ENCODE measurements at regions not wholly inside any gene's neighbourhood (a gene's known extent, or its start where the extent isn't known, plus 50 kb on each side); places are given as distances from the start of the nearest gene placed in this dataset.

DNA sequence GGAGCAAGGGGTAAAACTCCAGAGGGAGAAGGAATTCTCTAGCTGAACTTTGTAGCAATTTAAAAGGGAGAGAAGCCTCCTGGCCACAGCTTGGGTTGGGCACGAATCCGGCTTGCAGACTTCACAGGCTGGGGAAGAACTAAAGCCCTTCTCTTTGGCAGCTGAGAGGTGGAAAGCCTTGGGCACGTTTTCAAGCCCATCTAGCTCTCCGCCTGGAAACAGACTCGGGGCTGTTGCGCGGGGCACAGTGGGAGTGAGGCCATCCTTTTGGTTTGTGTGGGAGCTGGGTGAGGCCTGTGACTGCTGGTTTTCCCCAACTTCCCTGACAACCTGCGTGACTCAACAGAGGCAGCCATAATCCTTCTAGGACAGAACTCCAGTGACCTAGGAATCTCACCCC, 295.7 kb upstream of the ROBO1 start:
- H3K27me3 ChIP-seq: no peaks in the 10 kb centered on the region
- TF ChIP-seq, protein P1, sequence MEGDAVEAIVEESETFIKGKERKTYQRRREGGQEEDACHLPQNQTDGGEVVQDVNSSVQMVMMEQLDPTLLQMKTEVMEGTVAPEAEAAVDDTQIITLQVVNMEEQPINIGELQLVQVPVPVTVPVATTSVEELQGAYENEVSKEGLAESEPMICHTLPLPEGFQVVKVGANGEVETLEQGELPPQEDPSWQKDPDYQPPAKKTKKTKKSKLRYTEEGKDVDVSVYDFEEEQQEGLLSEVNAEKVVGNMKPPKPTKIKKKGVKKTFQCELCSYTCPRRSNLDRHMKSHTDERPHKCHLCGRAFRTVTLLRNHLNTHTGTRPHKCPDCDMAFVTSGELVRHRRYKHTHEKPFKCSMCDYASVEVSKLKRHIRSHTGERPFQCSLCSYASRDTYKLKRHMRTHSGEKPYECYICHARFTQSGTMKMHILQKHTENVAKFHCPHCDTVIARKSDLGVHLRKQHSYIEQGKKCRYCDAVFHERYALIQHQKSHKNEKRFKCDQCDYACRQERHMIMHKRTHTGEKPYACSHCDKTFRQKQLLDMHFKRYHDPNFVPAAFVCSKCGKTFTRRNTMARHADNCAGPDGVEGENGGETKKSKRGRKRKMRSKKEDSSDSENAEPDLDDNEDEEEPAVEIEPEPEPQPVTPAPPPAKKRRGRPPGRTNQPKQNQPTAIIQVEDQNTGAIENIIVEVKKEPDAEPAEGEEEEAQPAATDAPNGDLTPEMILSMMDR (IDR thresholded peaks at IDR 0.05): no peak
- no peak overlapping the region for H3K4me3 ChIP-seq
- intact Hi-C loops (cut with DNase I): no loop called here
- H3K4me1 ChIP-seq: no peaks in the 10 kb centered on the region
- no peak overlapping the region for H3K27ac ChIP-seq
- ATAC-seq (no peak), DNase-seq (no peak)
- H3K9me3 ChIP-seq: no peaks in the 10 kb centered on the region
- H3K36me3 ChIP-seq: no peaks in the 10 kb centered on the region

DNA sequence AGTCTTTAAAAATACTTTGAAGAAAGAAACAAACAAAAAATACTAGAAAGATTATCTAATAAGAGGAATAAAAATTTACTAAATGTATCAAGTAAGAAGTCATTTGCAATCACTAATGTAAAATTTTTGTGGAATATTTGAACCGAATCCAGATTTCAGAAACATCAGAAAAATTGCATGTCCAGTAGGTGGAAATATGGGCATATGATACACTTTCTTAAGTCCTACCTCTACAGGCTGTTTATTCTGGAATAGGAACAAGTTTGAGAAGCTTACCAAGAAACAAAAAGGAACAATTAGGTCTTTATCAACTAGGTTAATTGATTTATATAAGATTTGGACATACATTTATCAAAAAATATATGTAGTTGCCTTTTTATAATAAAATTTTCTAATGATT, 292.9 kb upstream of the ROBO1 start:
- DNase-seq (no peak), ATAC-seq (no peak)
- intact Hi-C loops (cut with DNase I): no loop called here
- Histone ChIP-seq H3K36me3 (no peaks in the 10 kb centered on the region), H3K4me3 (no peak overlapping the region), H3K27ac (no peak overlapping the region), H3K9me3 (no peaks in the 10 kb centered on the region), H3K4me1 (no peaks in the 10 kb centered on the region), H3K27me3 (no peaks in the 10 kb centered on the region)
- TF ChIP-seq, protein P1 (IDR thresholded peaks at IDR 0.05): no peak

DNA sequence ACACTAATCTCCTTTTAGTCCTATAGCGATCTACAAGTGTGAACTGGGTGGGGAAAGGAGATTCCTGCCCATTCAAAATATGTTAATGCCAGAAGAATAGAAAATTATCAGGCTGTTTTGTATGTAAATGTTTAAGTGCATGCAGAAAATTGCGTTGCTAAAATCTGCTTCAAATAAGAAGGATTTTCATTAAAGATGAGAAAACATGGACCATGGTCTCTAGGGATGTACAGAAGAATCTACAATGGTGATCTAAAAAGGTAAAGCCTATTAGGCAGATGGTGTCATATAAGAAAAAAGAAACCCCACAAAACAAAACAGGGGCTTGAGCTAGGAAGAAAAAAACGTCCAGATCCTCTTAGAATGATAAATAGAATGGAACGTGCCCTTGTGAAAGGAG, 287.5 kb upstream of the ROBO1 start:
- TF ChIP-seq, protein P1 (IDR thresholded peaks at IDR 0.05): no peak
- no peaks in the 10 kb centered on the region for H3K4me1 ChIP-seq
- H3K27ac ChIP-seq: no peak overlapping the region
- no peaks in the 10 kb centered on the region for H3K27me3 ChIP-seq
- intact Hi-C loops (cut with DNase I): no loop called here
- no peaks in the 10 kb centered on the region for H3K36me3 ChIP-seq
- no peak overlapping the region for H3K4me3 ChIP-seq
- ATAC-seq (no peak), DNase-seq (no peak)
- no peaks in the 10 kb centered on the region for H3K9me3 ChIP-seq

DNA sequence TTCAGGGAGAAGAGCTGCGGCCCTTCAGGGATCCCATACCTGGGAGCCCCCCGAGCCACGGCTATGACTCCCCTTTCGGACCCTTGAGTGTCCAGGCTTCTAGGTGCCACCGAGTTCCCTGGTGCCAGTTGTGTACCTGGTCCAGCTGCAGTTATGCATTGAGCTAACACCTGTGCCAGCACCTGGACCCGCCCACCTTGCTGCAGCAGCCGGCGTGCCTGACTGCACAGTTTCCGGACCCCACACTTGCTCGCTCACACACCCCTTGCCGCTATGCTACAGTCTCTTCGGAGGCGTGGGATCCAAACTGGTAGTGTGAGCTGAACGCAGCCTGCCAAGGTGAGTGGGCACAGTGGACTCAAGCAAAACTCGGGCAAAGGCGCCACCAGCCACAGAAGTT, 284.5 kb upstream of the ROBO1 start:
- Histone ChIP-seq H3K4me1 (no peaks in the 10 kb centered on the region), H3K27ac (no peak overlapping the region), H3K4me3 (no peak overlapping the region), H3K36me3 (no peaks in the 10 kb centered on the region), H3K9me3 (no peaks in the 10 kb centered on the region), H3K27me3 (no peaks in the 10 kb centered on the region)
- intact Hi-C loops (cut with DNase I): no loop called here
- ATAC-seq (peak; percentile 15), DNase-seq (no peak)
- TF ChIP-seq, protein P1 (IDR thresholded peaks at IDR 0.05): no peak

DNA sequence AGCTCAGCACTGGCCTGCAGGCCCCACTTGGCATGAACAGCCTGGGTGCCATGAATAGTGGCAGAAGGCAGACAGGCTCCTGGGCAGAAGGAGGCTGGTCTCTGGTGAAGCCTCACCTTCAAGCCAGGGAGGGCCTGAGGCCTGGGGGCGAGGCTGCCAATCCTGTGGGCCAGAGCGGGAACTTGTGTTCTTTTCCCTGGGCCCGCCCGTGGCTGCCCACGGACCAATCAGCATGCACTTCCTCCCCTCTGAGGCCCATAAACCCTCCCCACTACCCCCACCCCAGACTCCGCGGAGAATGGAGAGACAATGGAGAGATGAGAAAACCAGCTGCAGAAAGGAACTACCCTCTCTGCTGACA, 283.8 kb upstream of the ROBO1 start:
- TF ChIP-seq, protein P1 (IDR thresholded peaks at IDR 0.05): no peak
- H3K27ac ChIP-seq: no peak overlapping the region
- intact Hi-C loops (cut with DNase I): no loop called here
- H3K4me3 ChIP-seq: no peak overlapping the region
- DNase-seq: no peak
- H3K27me3 ChIP-seq: no peaks in the 10 kb centered on the region
- no peaks in the 10 kb centered on the region for H3K4me1 ChIP-seq
- ATAC-seq: no peak
- no peaks in the 10 kb centered on the region for H3K9me3 ChIP-seq
- no peaks in the 10 kb centered on the region for H3K36me3 ChIP-seq

DNA sequence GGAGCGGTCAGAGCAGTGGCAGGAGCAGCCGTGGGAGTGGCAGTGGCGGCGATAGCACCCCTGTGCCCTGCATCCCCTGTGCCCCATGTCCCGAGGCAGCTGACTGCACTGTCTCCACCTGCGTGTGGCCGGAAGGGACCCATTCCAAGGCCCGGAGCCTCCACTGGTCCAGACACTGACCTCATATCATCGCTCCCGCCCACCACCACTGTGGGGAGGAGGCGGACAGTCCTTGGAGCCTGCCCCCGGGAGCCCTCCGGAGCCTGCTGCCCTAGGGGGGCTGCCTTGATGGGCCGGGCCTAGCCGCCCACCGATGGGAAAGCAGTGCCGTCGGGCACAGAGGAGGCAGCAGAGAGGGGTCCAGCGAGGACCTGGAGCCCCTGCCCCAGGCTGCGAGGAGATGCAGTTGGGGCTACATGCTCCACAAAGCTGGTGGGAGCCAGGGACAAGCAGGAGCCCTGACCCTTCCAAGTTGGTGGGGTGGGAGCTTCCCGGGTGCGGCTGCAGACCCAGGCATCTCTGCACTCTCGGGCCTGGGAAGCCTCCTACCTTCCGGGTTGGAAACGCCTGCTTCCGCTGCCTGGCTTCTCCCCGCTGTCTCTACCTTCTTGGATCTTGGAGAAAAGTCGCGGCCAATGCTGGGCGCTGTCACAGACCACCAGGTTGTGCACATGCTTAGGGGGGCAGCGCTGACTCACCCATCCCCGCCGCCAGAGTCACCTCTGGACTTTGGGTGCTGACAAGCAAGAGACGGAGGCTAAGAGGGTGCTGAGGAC, 283.2 kb upstream of the ROBO1 start:
- no peaks in the 10 kb centered on the region for H3K27me3 ChIP-seq
- TF ChIP-seq, protein P1 (IDR thresholded peaks at IDR 0.05): no peak
- H3K9me3 ChIP-seq: no peaks in the 10 kb centered on the region
- no peak overlapping the region for H3K4me3 ChIP-seq
- DNase-seq (no peak), ATAC-seq (peak; percentile 53)
- no peak overlapping the region for H3K27ac ChIP-seq
- intact Hi-C loops (cut with DNase I): no loop called here
- H3K4me1 ChIP-seq: no peaks in the 10 kb centered on the region
- no peaks in the 10 kb centered on the region for H3K36me3 ChIP-seq

Measured in upper lobe of right lung (tissue), 1 donor.